Muscle of leg (tissue), 3 donors: ENCODE measurements at regions not wholly inside any gene's neighbourhood (a gene's known extent, or its start where the extent isn't known, plus 50 kb on each side); places are given as distances from the start of the nearest gene placed in this dataset.

ENCODE experiments used
- DNase-seq: peaks from one replicate; pipeline ENCODE4 v3.0.0; 2013
- H3K27ac ChIP-seq: one replicate; pipeline ENCODE4 v1.5.1; 2013; ENCODE audit warnings: mild to moderate bottlenecking, low read length, control low read depth
- H3K27me3 ChIP-seq: one replicate; pipeline ENCODE4 v1.6.1; 2013; ENCODE audit warnings: low read length; ENCODE audit not compliant: control insufficient read depth, insufficient read depth
- H3K36me3 ChIP-seq: one replicate; pipeline ENCODE4 v1.6.1; 2013; ENCODE audit warnings: low read length; ENCODE audit not compliant: control insufficient read depth, insufficient read depth
- H3K4me1 ChIP-seq: one replicate; pipeline ENCODE4 v1.6.1; 2013; ENCODE audit warnings: low read length; ENCODE audit not compliant: control insufficient read depth, insufficient read depth
- H3K4me3 ChIP-seq: one replicate; pipeline ENCODE4 v1.5.1; 2013; ENCODE audit warnings: low read length, control low read depth
- H3K9me3 ChIP-seq: replicated peaks from 2 replicates; pipeline ENCODE4 v1.6.1; 2013; ENCODE audit warnings: low read depth, low read length; ENCODE audit not compliant: control insufficient read depth
- WGBS: methylation state at CpG from one replicate; pipeline ENCODE4 v1.1.5; 2013; ENCODE audit warnings: missing lambda C conversion rate; ENCODE audit not compliant: insufficient coverage; 5-methylcytosine and 5-hydroxymethylcytosine counted together

- no peaks in the 10 kb centered on the region for H3K4me1 ChIP-seq
- H3K27ac ChIP-seq, result no peak overlapping the region
- WGBS, result no CpG with 5 or more reads among the region's 2 CpGs
- no peaks in the 10 kb centered on the region for H3K27me3 ChIP-seq
- no peaks in the 10 kb centered on the region for H3K36me3 ChIP-seq
- no peaks in the 10 kb centered on the region for H3K9me3 ChIP-seq
- DNase-seq, result no peak
- no peak overlapping the region for H3K4me3 ChIP-seq
Observed at GRCh38 chr2:196431076-196431475, 208.4 kb upstream of the CCDC150 start.

DNA sequence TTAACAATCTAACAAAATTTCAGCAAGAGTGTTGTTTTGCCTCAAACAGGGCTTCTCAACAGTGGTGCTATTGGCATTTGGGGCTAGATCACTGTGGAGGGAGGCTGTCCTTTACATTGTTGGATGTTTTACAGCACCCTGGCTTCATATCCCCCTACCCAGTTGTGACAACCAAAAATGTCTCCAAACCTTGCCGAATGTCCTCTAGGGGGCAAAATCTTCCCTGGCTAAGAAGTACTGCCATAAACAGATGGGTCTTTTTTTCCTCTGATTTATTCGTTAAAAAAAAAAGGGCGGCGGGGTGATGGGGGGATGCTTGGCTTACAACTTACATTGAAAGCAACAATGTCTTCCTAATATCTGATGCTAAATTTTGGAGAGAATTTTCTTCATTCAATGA, 207.6 kb upstream of the CCDC150 start:
- Histone ChIP-seq H3K4me3 (no peak overlapping the region), H3K27ac (no peak overlapping the region), H3K36me3 (no peaks in the 10 kb centered on the region), H3K4me1 (no peaks in the 10 kb centered on the region), H3K9me3 (no peaks in the 10 kb centered on the region), H3K27me3 (no peaks in the 10 kb centered on the region)
- no CpG with 5 or more reads among the region's 4 CpGs for WGBS
- DNase-seq, result no peak

DNA sequence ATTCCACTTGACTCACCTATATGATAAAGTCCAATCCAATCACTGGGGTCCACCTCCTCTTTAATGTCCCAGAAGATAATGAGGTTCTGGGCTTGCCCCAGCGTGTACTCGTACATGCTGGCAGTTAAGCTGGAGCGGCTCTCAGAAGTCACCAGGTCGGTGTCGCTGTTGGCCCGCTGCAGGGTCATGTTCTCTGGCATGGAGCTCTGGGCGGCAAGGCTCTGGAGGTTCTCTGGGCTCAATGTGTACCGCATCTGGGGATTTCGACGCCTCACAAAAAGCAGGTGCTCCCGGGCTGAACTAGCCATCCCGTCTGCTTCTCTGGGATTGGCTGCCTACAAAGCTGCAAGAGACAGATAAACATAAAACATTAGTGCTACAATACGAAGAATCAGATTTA, 206.4 kb upstream of the CCDC150 start:
- DNase-seq, result no peak
- Histone ChIP-seq H3K9me3 (no peaks in the 10 kb centered on the region), H3K36me3 (no peaks in the 10 kb centered on the region), H3K4me1 (no peaks in the 10 kb centered on the region), H3K27ac (no peak overlapping the region), H3K4me3 (no peak overlapping the region), H3K27me3 (no peaks in the 10 kb centered on the region)
- WGBS, result 88% methylated on average over 12 of the region's 13 CpGs

DNA sequence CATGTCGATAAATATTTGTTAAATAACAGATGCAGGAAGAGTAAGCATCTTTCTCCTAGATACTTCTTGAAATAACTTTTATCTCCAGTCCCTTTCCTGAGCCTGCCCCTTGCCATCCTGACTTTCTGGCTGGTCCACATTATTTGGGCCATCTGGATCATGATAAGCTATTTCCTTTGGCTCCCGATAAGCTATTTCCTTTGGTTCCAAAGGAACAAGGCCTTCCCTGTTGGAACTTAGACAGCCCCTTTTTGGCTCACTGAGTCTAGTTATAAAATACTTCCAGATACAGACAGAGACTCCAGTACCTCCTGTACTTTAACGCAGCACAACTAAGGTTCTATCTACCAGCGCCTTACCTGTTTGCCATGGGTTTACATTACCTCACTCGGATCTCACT, 205.3 kb upstream of the CCDC150 start:
- DNase-seq, result no peak
- H3K36me3 ChIP-seq, result no peaks in the 10 kb centered on the region
- no peaks in the 10 kb centered on the region for H3K27me3 ChIP-seq
- H3K27ac ChIP-seq, result no peak overlapping the region
- WGBS, result 89% methylated on average over 4 of the region's 5 CpGs
- H3K4me1 ChIP-seq, result no peaks in the 10 kb centered on the region
- H3K9me3 ChIP-seq, result no peaks in the 10 kb centered on the region
- no peak overlapping the region for H3K4me3 ChIP-seq

GRCh38 chr2:196435189-196435588, 204.3 kb upstream of the CCDC150 start:
- H3K4me3 ChIP-seq, result no peak overlapping the region
- no peak overlapping the region for H3K27ac ChIP-seq
- peaks cover 2% of the 10 kb centered on the region for H3K4me1 ChIP-seq
- H3K27me3 ChIP-seq, result no peaks in the 10 kb centered on the region
- no peaks in the 10 kb centered on the region for H3K36me3 ChIP-seq
- DNase-seq, result no peak
- no peaks in the 10 kb centered on the region for H3K9me3 ChIP-seq

DNA sequence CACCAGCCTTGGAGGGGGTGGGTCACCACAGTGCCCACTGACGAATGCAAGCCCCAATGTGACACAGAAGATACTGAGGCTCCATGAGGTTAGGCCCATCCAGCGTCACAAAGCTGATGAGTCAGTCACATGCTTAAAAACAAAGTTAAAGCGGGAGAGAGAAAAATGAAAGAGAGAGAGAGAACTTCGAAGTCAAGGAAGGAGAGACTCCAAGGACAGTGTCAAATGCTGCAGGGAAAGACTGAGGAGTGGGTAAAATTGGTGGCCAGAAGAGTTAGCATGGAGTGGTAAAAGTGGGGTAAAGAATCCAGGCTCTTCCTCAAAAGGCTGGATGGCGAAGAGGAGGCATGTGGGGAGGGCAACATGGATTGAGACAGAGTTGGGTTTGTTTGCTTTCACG, 201.9 kb upstream of the CCDC150 start:
- no peaks in the 10 kb centered on the region for H3K27me3 ChIP-seq
- no peaks in the 10 kb centered on the region for H3K36me3 ChIP-seq
- DNase-seq, result no peak
- no peak overlapping the region for H3K4me3 ChIP-seq
- H3K9me3 ChIP-seq, result no peaks in the 10 kb centered on the region
- H3K4me1 ChIP-seq, result peaks cover 2% of the 10 kb centered on the region
- no peak overlapping the region for H3K27ac ChIP-seq
- 73% methylated on average over 4 of the region's 6 CpGs for WGBS

GRCh38 chr2:196439760-196440159, 199.8 kb upstream of the CCDC150 start:
- Histone ChIP-seq H3K4me1 (peaks cover 2% of the 10 kb centered on the region), H3K27ac (no peak overlapping the region), H3K9me3 (no peaks in the 10 kb centered on the region), H3K36me3 (no peaks in the 10 kb centered on the region), H3K27me3 (no peaks in the 10 kb centered on the region), H3K4me3 (no peak overlapping the region)
- DNase-seq, result no peak
- WGBS, result 36% methylated on average over 3 of the region's 4 CpGs

DNA sequence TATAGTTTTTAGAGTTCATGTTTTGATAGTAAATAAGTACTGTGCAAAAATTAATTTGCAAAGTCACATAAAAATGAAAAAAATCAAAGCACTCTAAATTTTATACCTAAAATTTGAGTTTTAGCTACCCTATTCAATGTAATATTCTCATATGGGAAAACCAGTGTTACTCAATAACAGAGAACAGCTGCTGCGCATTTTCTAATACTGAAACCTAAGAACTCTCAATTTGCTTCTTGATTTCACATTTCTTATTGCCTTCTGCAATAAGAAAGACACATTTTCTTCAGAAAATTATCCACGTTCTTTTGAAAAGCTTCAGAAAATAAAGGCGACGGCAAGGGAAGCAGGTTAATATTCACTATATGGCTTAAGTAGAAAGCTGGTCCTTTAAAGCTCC, 199.1 kb upstream of the CCDC150 start:
- no CpG with 5 or more reads among the region's 4 CpGs for WGBS

DNA sequence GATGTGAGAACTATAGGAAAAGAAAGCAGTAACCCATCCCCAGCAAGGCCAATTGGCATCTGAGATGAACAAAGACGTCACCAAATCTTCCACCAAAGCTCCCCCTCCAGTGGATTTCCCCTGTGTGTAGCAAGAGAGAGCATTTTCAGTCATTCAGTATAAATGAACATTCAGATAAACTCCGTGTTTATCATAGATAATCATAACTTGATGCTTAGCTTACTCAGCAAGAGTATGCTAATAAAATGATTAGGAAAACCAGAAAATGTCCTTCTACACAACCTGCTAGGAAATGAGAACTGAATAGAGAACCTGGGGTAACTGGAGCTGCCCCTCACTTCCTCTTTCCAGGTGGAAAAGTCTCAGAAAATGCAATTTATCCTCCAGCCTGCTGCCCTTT, 198.0 kb upstream of the CCDC150 start:
- Histone ChIP-seq H3K4me1 (peaks cover 2% of the 10 kb centered on the region), H3K4me3 (no peak overlapping the region), H3K27me3 (no peaks in the 10 kb centered on the region), H3K36me3 (no peaks in the 10 kb centered on the region), H3K9me3 (no peaks in the 10 kb centered on the region), H3K27ac (no peak overlapping the region)
- no CpG with 5 or more reads among the region's 2 CpGs for WGBS
- DNase-seq, result no peak

More for the DNA sequence above, 199.1 kb upstream of the CCDC150 start:
- Histone ChIP-seq H3K9me3 (no peaks in the 10 kb centered on the region), H3K27me3 (no peaks in the 10 kb centered on the region), H3K4me3 (no peak overlapping the region), H3K27ac (no peak overlapping the region), H3K4me1 (peaks cover 2% of the 10 kb centered on the region), H3K36me3 (no peaks in the 10 kb centered on the region)
- DNase-seq, result peak; percentile 49

DNA sequence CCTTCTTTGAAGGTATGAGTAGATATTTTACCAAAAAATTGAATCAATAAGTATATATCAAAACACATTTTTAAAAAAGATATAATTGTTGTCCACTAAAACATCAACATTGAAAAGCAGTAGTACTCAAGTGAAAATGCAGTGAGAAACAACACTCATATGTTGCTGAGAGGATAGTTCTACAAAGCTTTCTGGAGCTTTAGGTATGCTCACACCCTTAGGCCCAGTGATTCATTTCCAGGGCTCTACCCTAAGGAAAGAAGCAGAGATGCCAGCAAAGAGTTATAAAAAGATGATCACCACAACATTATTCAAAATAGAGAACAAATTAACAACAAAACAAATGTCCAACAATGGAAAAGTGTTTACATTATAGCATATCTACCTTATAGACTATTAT, 197.3 kb upstream of the CCDC150 start:
- no peak overlapping the region for H3K4me3 ChIP-seq
- no peak overlapping the region for H3K27ac ChIP-seq
- DNase-seq, result no peak
- H3K36me3 ChIP-seq, result no peaks in the 10 kb centered on the region
- no peaks in the 10 kb centered on the region for H3K9me3 ChIP-seq
- peaks cover 2% of the 10 kb centered on the region for H3K4me1 ChIP-seq
- no peaks in the 10 kb centered on the region for H3K27me3 ChIP-seq

- no peak for DNase-seq
- no peak overlapping the region for H3K4me3 ChIP-seq
- H3K27me3 ChIP-seq, result no peaks in the 10 kb centered on the region
- no peak overlapping the region for H3K27ac ChIP-seq
- H3K4me1 ChIP-seq, result peaks cover 2% of the 10 kb centered on the region
- no CpG with 5 or more reads among the region's 1 CpG for WGBS
- H3K36me3 ChIP-seq, result no peaks in the 10 kb centered on the region
- H3K9me3 ChIP-seq, result no peaks in the 10 kb centered on the region
Observed at GRCh38 chr2:196444442-196444841, 195.1 kb upstream of the CCDC150 start.
